ENCODE measurements at regions not wholly inside any gene's neighbourhood (a gene's known extent, or its start where the extent isn't known, plus 50 kb on each side); places are given as distances from the start of the nearest gene placed in this dataset.
A peak's percentile ranks its signal among the peaks of the same experiment; 100 is the strongest.

- TF ChIP-seq CTCF (IDR thresholded peaks at IDR 0.05; ENCODE audit: low read depth, low read length) (peak; percentile 62), POLR2A (IDR thresholded peaks at IDR 0.05; ENCODE audit: extremely low read depth, insufficient read length) (no peak), MAX (IDR thresholded peaks at IDR 0.05; ENCODE audit: low read depth, low read length) (no peak)
Measured at GRCh38 chr19:23823952-23824389, 65.3 kb upstream of the ZNF681 start.

Measured in NB4 (cell line).